ENCODE measurements at regions not wholly inside any gene's neighbourhood (a gene's known extent, or its start where the extent isn't known, plus 50 kb on each side); places are given as distances from the start of the nearest gene placed in this dataset.
"Not testable (repeated sequence)": the region's sequence is repeated elsewhere in the genome, so short reads cannot be mapped to it uniquely, and the experiment has no call there.

GRCh38 chr3:22843854-22844253 lies 359.3 kb upstream of the UBE2E2 start:
- WGBS, 5 donors = 79 to 89% (median 85%) methylated on average over 3 of the region's 3 CpGs
- Histone ChIP-seq H3K36me3 (no peaks in the 10 kb centered on the region), H3K27ac (no peak overlapping the region), H3K4me1 (no peaks in the 10 kb centered on the region), H3K9me3 (peaks cover 0 to 15% (median 4%) of the 10 kb centered on the region in 4 donors), H3K27me3 (no peaks in the 10 kb centered on the region), H3K4me3 (no peak overlapping the region)
- DNase-seq = no peak
- TF ChIP-seq EP300 (IDR thresholded peaks at IDR 0.05) = no peak
- TF ChIP-seq CTCF (IDR thresholded peaks at IDR 0.05) = no peak
- no peak for TF ChIP-seq POLR2AphosphoS5 (IDR thresholded peaks at IDR 0.05)
- TF ChIP-seq POLR2A (IDR thresholded peaks at IDR 0.05) = no peak
- intact Hi-C loops (cut with DNase I; ENCODE audit: low total_unique reads) = no loop called here

DNA sequence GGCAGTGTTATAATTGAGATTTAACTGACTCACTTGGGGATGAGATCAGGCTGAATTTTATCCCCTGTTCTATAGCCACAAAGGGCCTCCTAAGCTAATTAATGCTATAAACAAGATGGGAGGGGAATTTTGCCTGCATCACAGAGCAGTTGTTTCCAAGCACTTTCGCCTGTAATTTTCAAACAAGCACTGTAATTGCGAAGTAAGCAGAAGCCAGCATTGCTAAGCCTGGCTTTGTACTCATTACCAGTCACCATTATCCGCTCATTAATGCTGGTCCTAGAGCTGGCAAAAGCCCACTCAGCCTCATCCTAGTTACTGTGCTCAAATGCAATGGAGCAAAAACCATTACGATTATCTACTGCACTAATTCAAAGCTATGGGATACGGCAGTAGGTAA lies 356.6 kb upstream of the UBE2E2 start:
- TF ChIP-seq POLR2A (IDR thresholded peaks at IDR 0.05) (no peak), EP300 (IDR thresholded peaks at IDR 0.05) (no peak), CTCF (IDR thresholded peaks at IDR 0.05) (no peak), POLR2AphosphoS5 (IDR thresholded peaks at IDR 0.05) (no peak)
- Histone ChIP-seq H3K4me3 (no peak overlapping the region), H3K9me3 (peaks cover 0 to 9% (median 1%) of the 10 kb centered on the region in 4 donors), H3K27me3 (no peaks in the 10 kb centered on the region), H3K36me3 (no peaks in the 10 kb centered on the region), H3K4me1 (no peaks in the 10 kb centered on the region), H3K27ac (no peak overlapping the region)
- DNase-seq = no peak
- intact Hi-C loops (cut with DNase I; ENCODE audit: low total_unique reads) = no loop called here
- 68 to 94% (median 80%) methylated on average over 5 of the region's 5 CpGs for whole genome bisulfite sequencing, 5 donors

DNA sequence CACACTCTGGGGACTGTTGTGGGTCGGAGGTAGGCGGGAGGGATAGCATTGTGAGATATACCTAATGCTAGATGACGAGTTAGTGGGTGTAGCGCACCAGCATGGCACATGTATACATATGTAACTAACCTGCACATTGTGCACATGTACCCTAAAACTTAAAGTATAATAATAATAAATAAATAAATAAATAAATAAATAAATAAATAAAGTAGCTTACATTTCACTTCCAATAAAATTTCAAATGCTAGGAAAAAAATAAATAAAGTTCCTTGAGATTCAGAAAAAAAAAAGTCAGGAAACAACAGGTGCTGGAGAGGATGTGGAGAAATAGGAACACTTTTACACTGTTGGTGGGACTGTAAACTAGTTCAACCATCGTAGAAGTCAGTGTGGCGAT lies 353.5 kb upstream of the UBE2E2 start:
- H3K4me1 ChIP-seq; DNase-seq; H3K9me3 ChIP-seq; H3K4me3 ChIP-seq; intact Hi-C loops (cut with DNase I; ENCODE audit: low total_unique reads); H3K27ac ChIP-seq; H3K36me3 ChIP-seq; H3K27me3 ChIP-seq: not testable (repeated sequence)
- WGBS, 5 donors = 79 to 96% (median 93%) methylated on average over 4 to 6 of the region's 6 CpGs

DNA sequence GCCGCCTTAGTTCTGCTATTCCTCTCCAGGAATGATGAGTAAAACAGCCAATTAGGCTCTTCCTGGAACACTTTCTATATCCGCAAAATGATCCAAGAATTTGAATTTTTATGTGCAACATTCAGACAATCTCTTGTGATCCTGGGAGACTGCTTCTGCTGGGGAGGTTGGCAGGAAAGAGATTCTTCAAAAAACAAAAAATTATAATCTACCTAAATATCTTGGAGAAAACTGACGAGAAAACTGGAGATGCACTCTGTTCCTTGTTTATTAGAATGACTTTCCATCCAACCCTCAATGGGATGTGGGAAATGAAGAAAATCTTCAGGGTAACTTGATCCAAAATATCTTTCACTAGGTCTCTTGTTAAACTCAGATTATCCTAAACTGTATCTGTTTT lies 346.3 kb upstream of the UBE2E2 start:
- no peaks in the 10 kb centered on the region for H3K36me3 ChIP-seq
- H3K4me3 ChIP-seq = no peak overlapping the region
- H3K27me3 ChIP-seq = no peaks in the 10 kb centered on the region
- no peak for DNase-seq
- TF ChIP-seq POLR2A (IDR thresholded peaks at IDR 0.05) = no peak
- no peak for TF ChIP-seq POLR2AphosphoS5 (IDR thresholded peaks at IDR 0.05)
- TF ChIP-seq CTCF (IDR thresholded peaks at IDR 0.05) = no peak
- no peak for TF ChIP-seq EP300 (IDR thresholded peaks at IDR 0.05)
- H3K27ac ChIP-seq = no peak overlapping the region
- WGBS, 5 donors = 86 to 92% (median 87%) methylated on average over 3 of the region's 3 CpGs
- no peaks in the 10 kb centered on the region for H3K4me1 ChIP-seq
- intact Hi-C loops (cut with DNase I; ENCODE audit: low total_unique reads) = no loop called here
- no peaks in the 10 kb centered on the region for H3K9me3 ChIP-seq

DNA sequence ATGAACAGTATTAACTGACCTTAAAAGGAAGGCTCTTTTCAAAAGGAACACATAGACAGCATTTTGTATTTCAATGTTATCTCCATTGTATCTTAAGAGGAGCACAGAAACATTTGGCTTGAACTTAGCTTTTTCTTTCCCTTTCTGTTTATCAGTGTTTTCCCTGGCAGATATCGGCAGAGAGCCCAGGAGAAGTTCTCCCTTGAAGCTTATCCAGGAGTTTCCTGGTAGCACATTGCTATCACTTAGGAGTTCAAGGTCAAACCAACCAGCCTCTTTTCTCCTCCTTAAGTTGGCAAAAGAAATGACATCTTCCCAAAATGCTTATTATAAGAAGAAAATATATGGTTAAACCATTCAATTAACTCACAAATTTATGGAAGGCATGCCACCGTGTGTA lies 344.6 kb upstream of the UBE2E2 start:
- H3K9me3 ChIP-seq = no peaks in the 10 kb centered on the region
- no peak overlapping the region for H3K27ac ChIP-seq
- no peaks in the 10 kb centered on the region for H3K4me1 ChIP-seq
- intact Hi-C loops (cut with DNase I; ENCODE audit: low total_unique reads) = no loop called here
- TF ChIP-seq POLR2A (IDR thresholded peaks at IDR 0.05) (no peak), CTCF (IDR thresholded peaks at IDR 0.05) (no peak), EP300 (IDR thresholded peaks at IDR 0.05) (no peak), POLR2AphosphoS5 (IDR thresholded peaks at IDR 0.05) (no peak)
- DNase-seq = no peak
- H3K36me3 ChIP-seq = no peaks in the 10 kb centered on the region
- H3K27me3 ChIP-seq = no peaks in the 10 kb centered on the region
- H3K4me3 ChIP-seq = no peak overlapping the region
- WGBS, 5 donors = 29 to 65% (median 52%) methylated on average over 2 of the region's 2 CpGs

Data from stomach (tissue), 8 donors.